GM12872 (cell line): ENCODE measurements at regions not wholly inside any gene's neighbourhood (a gene's known extent, or its start where the extent isn't known, plus 50 kb on each side); places are given as distances from the start of the nearest gene placed in this dataset.

Source experiments
- TF ChIP-seq, protein P1 (sequence below): IDR thresholded peaks from 3 replicates; pipeline ENCODE4 v1.5.1; 2011; ENCODE audit warnings: low read depth, mild to moderate bottlenecking, low read length, moderate library complexity; ENCODE audit not compliant: insufficient read depth

DNA sequence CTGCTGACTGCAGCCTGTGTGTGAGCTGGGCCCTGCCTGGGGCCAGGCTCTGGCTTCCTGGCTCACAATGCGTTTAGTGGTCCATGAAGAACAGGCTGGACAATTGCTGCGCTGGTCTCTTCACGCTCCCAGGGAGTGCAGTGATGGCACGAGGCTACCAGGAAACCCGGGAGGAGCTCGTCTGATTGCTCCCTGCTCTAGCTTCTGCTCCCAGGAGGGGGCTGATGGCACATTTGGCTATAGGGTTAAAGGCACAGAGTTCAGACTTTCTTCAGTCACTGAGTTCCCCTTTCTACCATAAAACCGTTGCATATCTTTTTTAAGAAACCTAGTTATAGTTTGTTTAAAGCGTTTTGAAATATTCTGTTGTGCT is 60.1 kb downstream of the KCNF1 start:
- TF ChIP-seq, protein P1, sequence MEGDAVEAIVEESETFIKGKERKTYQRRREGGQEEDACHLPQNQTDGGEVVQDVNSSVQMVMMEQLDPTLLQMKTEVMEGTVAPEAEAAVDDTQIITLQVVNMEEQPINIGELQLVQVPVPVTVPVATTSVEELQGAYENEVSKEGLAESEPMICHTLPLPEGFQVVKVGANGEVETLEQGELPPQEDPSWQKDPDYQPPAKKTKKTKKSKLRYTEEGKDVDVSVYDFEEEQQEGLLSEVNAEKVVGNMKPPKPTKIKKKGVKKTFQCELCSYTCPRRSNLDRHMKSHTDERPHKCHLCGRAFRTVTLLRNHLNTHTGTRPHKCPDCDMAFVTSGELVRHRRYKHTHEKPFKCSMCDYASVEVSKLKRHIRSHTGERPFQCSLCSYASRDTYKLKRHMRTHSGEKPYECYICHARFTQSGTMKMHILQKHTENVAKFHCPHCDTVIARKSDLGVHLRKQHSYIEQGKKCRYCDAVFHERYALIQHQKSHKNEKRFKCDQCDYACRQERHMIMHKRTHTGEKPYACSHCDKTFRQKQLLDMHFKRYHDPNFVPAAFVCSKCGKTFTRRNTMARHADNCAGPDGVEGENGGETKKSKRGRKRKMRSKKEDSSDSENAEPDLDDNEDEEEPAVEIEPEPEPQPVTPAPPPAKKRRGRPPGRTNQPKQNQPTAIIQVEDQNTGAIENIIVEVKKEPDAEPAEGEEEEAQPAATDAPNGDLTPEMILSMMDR, result no peak

GRCh38 chr2:10972683-10973433 is 61.1 kb downstream of the KCNF1 start:
- TF ChIP-seq, protein P1, result no peak

- TF ChIP-seq, protein P1, result no peak
These were observed 62.0 kb downstream of the KCNF1 start for GRCh38 chr2:10973766-10974165.

DNA sequence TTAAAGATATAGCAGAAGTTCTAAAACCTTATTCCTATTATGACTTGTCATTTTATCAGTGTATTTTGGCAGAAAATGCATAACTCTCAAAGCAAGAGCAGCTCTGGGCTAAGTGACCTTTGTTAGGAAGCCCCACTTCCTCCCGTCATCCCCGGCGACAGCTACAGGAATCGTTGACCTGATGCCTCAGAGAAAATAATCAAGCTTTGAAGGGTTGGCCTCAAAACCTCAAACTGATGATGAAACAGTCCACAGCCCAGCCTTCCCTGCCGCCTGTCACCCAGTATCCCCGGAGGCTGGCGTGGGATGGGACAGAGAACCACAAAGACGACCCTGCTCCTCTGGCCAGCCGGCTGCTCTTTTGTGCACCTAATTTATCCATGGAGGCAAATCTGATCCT is 65.3 kb downstream of the KCNF1 start:
- TF ChIP-seq, protein P1, result no peak

DNA sequence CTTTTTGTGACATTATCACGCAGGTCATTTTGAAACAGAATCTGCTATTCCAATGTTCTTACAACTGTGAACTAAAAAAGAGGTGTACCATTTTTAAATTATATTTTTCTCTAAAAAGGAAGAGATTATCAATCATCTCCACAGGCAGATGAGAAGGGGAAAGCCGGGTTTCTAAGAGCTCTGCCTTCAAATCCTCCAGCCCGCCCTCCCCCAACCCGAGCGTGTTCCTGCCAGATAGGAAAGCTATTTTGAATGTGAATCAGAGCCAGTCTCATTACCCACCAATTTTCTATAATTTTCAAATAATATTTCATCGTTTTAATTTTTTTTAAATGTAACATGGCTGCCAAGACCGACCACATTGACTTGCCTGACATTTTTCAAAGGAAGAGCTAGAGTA is 65.9 kb downstream of the KCNF1 start:
- TF ChIP-seq, protein P1, result no peak

GRCh38 chr2:10978090-10978670 is 66.4 kb downstream of the KCNF1 start:
- TF ChIP-seq, protein P1, result no peak

GRCh38 chr2:10980071-10980470 is 68.3 kb downstream of the KCNF1 start:
- TF ChIP-seq, protein P1, result no peak
